ENCODE measurements at regions not wholly inside any gene's neighbourhood (a gene's known extent, or its start where the extent isn't known, plus 50 kb on each side); places are given as distances from the start of the nearest gene placed in this dataset.
"Not testable (repeated sequence)": the region's sequence is repeated elsewhere in the genome, so short reads cannot be mapped to it uniquely, and the experiment has no call there.

DNA sequence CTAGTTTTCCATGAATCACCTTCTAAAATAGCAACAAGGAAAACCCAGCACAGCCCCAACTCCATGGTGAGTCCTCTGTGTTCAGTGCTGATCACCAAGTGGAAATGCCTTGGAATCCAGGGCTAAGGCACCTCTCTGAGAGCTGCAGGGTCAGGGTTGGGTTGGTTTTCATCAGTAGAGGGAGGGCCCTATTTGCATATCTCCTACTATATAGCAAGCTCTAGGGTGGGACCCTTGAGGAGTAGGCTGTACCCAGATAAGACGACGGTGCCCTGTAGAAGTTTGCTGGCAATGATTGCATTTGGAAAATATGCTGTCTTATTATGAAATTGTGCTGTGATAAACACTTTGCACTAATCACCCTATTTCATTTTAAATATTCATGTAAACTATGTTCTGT lies 1011.8 kb downstream of the TMEM121 start:
- intact Hi-C loops (cut with DNase I), result no loop called here
- H3K27me3 ChIP-seq, result no peaks in the 10 kb centered on the region
- no peak overlapping the region for H3K4me3 ChIP-seq
- no peaks in the 10 kb centered on the region for H3K36me3 ChIP-seq
- no peak for DNase-seq (ENCODE audit: extremely low spot score in 2 of 2)
- no peak overlapping the region for H3K27ac ChIP-seq
- no peak for TF ChIP-seq CTCF (IDR thresholded peaks at IDR 0.05)
- no peak for TF ChIP-seq POLR2A (IDR thresholded peaks at IDR 0.05)
- TF ChIP-seq POLR2AphosphoS5 (IDR thresholded peaks at IDR 0.05; ENCODE audit: insufficient read depth in 1 of 2, low read depth in 1 of 2), result no peak
- no peaks in the 10 kb centered on the region for H3K9me3 ChIP-seq
- H3K4me1 ChIP-seq, result no peaks in the 10 kb centered on the region

GRCh38 chr14:106547735-106548434 lies 1021.5 kb downstream of the TMEM121 start:
- Histone ChIP-seq H3K4me3 (no peak overlapping the region), H3K36me3 (no peaks in the 10 kb centered on the region), H3K27ac (no peak overlapping the region), H3K9me3 (no peaks in the 10 kb centered on the region), H3K27me3 (no peaks in the 10 kb centered on the region), H3K4me1 (no peaks in the 10 kb centered on the region)
- no peak for DNase-seq (ENCODE audit: extremely low spot score in 2 of 2)
- TF ChIP-seq CTCF (IDR thresholded peaks at IDR 0.05) (no peak), POLR2A (IDR thresholded peaks at IDR 0.05) (no peak), POLR2AphosphoS5 (IDR thresholded peaks at IDR 0.05; ENCODE audit: insufficient read depth in 1 of 2, low read depth in 1 of 2) (no peak)
- intact Hi-C loops (cut with DNase I), result no loop called here

- no peak for DNase-seq (ENCODE audit: extremely low spot score in 2 of 2)
- H3K36me3 ChIP-seq, result no peaks in the 10 kb centered on the region
- TF ChIP-seq POLR2A (IDR thresholded peaks at IDR 0.05), result no peak
- no peak for TF ChIP-seq POLR2AphosphoS5 (IDR thresholded peaks at IDR 0.05; ENCODE audit: insufficient read depth in 1 of 2, low read depth in 1 of 2)
- TF ChIP-seq CTCF (IDR thresholded peaks at IDR 0.05), result no peak
- H3K27me3 ChIP-seq, result no peaks in the 10 kb centered on the region
- no peak overlapping the region for H3K4me3 ChIP-seq
- H3K27ac ChIP-seq, result no peak overlapping the region
- no peaks in the 10 kb centered on the region for H3K9me3 ChIP-seq
- intact Hi-C loops (cut with DNase I), result no loop called here
- no peaks in the 10 kb centered on the region for H3K4me1 ChIP-seq
Measured at GRCh38 chr14:106549064-106549463, 1022.7 kb downstream of the TMEM121 start.

DNA sequence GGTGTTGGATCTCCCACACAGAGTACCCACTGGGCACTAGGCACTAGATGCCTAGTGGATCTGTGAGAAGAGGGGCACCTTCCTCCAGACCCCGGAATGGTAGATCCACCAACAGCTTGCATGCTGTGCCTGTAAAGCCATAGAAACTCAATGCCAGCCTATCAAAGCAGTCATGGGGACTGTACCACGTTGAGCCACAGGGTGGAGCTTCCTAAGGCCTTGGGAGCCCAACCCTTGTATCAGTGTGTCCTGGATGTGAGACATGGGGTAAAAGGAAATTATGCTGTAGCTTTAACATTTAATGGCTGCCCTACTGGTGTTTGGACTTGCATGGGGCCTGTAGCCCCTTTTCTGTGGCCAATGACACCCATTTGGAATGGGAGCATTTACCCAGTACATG lies 1024.9 kb downstream of the TMEM121 start:
- no peaks in the 10 kb centered on the region for H3K4me1 ChIP-seq
- intact Hi-C loops (cut with DNase I), result no loop called here

DNA sequence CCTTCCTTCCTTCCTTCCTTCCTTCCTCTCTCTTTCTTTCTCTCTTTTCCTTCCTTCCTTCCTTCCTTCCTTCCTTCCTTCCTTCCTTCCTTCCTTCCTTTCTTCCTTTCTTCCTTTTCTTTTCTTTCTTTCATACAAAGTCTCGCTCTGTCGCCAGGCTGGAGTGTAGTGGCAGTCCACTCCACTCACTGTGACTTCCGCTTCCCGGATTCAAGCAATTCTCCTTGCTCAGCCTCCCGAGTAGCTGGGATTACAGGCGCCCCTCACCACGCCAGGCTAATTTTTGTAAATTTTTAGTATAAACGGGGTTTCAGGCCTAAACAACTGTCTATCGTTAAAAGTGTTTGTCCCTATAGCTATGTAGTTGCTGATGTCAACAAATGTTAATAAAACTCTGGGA lies 1029.8 kb downstream of the TMEM121 start:
- H3K4me1 ChIP-seq; H3K27me3 ChIP-seq; DNase-seq (ENCODE audit: extremely low spot score in 2 of 2); H3K36me3 ChIP-seq; intact Hi-C loops (cut with DNase I); H3K9me3 ChIP-seq; H3K4me3 ChIP-seq; H3K27ac ChIP-seq: not testable (repeated sequence)

More for the DNA sequence above, 1024.9 kb downstream of the TMEM121 start:
- DNase-seq (ENCODE audit: extremely low spot score in 2 of 2), result no peak
- no peaks in the 10 kb centered on the region for H3K9me3 ChIP-seq
- TF ChIP-seq POLR2AphosphoS5 (IDR thresholded peaks at IDR 0.05; ENCODE audit: insufficient read depth in 1 of 2, low read depth in 1 of 2) (no peak), CTCF (IDR thresholded peaks at IDR 0.05) (no peak), POLR2A (IDR thresholded peaks at IDR 0.05) (no peak)
- H3K4me3 ChIP-seq, result no peak overlapping the region
- no peaks in the 10 kb centered on the region for H3K27me3 ChIP-seq
- H3K36me3 ChIP-seq, result no peaks in the 10 kb centered on the region
- no peak overlapping the region for H3K27ac ChIP-seq
